RPMI8226 (cell line): ENCODE measurements at regions not wholly inside any gene's neighbourhood (a gene's known extent, or its start where the extent isn't known, plus 50 kb on each side); places are given as distances from the start of the nearest gene placed in this dataset.

Experiments
- DNase-seq: peaks from one replicate; pipeline ENCODE4 v3.0.0-alpha.2; 2015

DNA sequence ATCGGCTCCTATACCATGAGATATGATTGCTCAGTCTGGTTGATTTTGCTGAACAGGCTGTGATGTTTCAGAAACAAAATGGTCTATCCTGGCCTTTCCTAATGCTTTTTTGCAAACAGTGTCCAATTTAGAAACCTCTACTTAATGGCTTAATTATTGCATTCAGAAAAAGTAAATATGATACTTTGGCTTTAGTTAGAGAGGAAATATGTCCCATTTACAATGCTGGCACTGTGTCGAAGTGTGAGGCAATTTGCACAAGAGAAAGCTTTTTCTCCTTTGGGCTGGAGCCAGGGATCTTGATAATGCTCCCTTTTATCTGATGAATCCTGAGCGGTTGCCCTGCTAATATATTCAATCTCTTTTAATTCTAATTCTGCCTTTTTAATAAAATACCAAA is 418.9 kb downstream of the EPHA4 start:
- no peak for DNase-seq

DNA sequence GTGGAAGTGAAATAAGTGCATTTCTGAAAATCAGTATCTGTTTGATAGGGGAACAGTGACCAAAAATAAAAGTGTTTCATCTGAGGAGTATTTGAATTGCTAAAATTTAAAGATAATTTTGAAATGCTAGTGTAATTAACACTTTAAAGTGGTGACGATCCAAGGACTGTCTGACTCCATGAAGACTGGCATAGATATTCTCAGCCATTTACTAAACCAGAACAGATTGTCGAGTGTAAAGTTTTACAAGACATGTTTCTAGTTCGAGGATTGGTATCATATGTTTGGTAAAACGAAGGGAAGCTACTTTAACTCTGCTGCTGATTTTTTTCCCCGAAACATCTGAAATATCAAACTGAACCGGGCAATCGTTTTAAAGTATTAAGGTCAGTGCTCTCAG is 417.9 kb downstream of the EPHA4 start:
- DNase-seq, result no peak

DNA sequence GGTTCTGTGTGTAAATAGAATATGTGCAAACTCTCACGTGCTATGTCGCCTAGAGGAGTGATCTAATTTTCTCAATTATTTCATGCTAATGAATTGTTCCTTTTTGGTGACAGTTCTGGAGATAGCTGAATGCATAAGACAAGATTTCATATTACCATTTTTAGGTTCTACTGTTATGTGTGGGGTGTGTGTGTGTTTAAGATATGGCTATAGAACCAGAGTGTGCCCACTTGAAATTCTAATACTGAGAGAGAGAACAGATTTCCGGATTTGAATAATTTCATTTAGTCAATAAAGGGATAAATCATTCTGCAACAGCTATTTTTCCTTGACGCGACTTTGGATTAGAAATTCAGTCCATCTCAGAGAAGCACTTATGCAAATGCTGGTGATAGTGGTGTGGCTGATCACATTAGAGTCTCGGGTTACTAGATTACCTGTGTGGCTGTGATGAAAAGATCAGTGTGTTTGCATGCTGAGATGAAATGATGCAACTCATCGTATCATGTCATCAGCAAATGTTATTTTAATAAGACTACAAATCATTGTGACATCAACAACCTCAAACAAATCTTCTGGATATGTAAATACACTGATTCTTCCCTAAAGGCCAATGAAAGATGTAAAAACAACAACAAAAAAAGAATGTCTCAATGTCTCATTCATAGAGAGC is 415.9 kb downstream of the EPHA4 start:
- no peak for DNase-seq

DNA sequence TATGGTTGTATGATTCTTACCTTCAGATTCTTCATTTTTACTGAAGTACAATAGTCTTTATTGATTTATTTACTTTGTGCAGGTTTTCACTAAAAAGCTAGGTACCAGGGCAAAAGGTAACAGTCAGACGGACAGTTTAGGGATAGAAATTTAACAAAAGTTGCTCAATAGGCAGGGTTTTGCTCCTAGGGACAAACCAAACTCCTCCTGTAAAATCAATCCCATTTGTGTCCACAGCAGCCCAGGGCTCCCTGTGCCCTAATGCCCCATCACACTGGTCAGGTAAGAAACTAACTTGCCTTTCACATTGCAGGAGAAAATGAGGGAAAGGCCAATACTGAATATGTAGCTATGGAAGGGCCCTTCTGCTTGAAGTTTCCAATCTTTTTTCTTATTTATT is 410.9 kb downstream of the EPHA4 start:
- no peak for DNase-seq

GRCh38 chr2:221166292-221166691 is 405.8 kb downstream of the EPHA4 start:
- DNase-seq, result no peak

GRCh38 chr2:221167561-221167960 is 404.5 kb downstream of the EPHA4 start:
- DNase-seq, result no peak

DNA sequence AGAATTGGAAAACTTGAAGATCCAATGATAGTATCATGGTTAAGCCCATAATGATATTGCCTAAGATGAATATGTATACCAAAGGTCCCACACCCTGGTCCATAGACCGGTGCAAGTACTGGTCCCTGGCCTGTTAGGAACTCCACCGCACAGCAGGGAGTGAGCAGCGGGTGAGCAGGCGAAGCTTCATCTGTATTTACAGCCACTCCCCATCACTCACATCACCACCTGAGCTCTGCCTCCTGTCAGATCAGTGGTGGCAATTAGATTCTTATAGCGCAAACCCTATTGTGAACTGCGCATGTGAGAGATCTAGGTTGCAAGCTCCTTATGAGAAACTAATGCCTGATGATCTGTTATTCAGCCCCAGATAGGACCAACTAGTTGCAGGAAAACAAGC is 402.4 kb downstream of the EPHA4 start:
- no peak for DNase-seq

DNA sequence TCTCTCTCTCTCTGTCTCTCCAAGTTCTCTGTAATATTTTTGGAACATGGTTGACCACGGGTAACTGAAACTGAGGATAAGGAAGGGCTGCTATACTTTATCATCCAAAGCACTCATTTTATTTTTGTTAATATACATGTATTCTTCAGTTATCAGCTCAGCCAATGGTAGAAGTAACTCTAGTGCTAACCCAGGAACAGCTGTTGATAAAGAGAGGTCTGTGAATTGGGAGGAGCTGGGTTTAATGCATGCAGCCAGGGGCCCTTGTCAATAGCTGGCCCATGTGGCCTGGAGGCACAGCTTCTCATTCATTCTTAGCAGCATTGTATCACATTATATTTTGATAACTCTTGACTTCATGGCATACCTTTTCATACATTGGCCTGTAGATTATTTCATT is 401.6 kb downstream of the EPHA4 start:
- DNase-seq, result no peak

GRCh38 chr2:221176667-221177066 is 395.4 kb downstream of the EPHA4 start:
- peak; percentile 9 for DNase-seq

DNA sequence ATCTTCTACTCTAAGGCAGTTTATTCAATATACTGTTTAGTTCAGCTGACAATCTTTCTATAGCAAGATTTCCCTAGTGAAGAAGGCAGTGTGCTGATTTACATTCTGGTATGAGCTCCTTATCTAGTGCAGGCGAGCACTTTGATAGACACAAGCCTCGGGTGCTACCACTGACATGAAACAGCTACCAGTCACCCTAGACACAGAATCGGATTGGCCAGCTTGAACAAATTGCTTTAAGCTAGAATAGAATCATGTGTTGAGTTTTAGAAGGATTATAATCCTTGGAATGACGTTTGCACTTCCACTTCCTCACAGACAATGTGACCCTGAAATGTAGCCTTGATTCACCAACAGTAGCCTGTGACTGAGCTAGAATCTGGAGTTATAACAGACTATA is 394.0 kb downstream of the EPHA4 start:
- no peak for DNase-seq

DNA sequence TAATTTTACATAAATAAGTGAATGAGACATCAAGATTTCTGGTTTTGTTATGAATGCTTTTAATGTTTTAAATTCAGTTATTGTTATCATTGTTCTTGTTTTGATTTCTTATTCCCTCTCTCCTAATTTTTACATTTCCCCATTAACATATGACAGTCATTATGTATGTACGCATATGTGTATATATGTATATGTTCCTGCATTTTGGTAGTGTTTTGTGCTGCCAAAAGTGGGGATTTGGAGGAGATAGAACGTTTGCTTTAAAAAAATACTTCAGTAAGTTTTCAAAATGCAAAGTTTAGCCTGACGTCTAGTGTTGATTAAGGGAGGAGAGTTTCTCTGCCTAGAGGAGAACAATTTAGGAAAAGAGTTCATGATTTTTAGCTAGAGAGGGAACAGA is 385.2 kb downstream of the EPHA4 start:
- DNase-seq, result no peak

DNA sequence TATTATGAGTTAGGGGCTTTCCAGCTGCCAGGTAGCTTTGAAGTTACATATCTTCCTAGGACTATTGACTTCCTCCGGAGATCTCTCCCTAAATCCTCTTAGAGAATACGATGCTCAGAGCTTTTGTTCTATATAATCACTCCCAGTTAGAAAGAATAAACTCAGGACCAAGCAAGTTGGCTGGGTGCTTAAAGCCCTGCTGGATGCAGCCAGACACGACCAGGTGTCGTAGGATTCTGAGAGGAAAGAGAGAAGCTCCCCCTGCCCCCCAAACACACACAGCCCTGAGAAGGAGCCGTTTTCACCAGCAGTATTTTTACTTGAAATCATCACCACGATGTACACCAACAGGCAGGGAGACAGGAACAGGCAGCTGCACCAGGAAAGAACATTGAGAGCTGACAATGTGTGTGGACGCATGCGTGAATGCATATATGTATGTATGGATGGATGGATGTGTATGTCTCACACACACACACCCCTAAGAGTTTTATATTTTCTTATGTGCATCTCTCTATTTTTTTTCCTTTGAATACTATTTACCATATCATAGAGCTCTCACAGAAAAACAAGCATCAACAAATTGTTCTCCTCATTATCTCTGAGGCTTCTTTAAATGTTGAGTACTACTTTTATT is 382.6 kb downstream of the EPHA4 start:
- no peak for DNase-seq

DNA sequence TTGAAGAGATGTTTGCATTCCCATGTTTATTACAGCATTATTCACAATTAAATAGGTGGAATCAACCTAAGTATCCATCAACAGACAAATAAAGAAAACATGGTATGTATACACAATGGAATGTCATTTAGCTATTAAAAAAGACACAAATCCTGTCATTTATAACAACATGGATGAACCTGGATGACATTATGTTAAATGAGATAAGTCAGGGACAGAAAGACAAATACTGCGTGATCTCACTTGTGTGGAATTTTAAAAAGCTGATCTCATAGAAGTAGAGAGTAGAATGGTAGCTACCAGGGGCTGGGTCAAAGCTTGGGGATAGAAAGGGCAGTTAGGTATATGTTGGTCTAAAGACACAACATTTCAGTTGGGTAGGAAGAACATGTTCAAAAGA is 376.3 kb downstream of the EPHA4 start:
- DNase-seq, result no peak

- no peak for DNase-seq
These were observed 374.8 kb downstream of the EPHA4 start for GRCh38 chr2:221197225-221197856.

DNA sequence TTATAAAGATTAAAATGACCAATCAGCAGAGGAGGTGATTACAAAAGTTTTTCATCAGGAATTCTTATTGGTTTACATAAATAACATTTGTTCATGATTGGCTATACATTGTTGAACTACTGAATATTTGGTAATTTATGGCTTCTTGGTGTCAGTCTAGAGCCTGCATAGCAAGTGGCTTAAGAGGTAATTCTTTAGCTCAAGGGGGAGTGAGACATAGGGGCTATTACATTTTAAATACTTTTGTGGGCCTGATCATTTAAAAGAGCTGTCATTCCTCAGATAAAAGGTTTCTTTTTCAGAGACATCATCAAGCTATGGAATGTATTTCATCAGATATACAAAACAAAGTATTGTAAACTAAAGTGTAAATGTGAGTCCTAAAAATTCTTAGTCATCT is 373.8 kb downstream of the EPHA4 start:
- DNase-seq, result no peak

GRCh38 chr2:221200184-221200839 is 371.8 kb downstream of the EPHA4 start:
- no peak for DNase-seq

- no peak for DNase-seq
These were observed 369.7 kb downstream of the EPHA4 start for GRCh38 chr2:221202431-221202830.

DNA sequence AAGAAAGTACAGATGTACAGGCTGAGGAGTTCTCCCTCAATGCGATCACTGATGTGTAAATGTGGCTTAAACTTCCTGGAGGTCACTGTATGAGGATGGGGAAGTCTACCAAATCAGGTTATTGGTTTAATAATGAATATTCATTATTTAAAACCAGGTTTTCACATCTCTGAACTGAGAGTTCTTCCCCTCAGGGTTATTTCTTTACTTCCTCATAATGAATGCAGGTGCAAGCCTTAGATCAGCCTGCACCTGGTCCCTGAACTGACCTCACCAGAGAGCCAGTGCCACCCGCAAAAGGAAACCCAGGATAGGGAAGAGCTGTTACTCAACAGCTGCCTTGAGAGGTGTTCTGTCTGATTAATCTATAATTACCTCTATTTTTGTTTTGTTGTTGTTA is 369.0 kb downstream of the EPHA4 start:
- peak; percentile 80 for DNase-seq

DNA sequence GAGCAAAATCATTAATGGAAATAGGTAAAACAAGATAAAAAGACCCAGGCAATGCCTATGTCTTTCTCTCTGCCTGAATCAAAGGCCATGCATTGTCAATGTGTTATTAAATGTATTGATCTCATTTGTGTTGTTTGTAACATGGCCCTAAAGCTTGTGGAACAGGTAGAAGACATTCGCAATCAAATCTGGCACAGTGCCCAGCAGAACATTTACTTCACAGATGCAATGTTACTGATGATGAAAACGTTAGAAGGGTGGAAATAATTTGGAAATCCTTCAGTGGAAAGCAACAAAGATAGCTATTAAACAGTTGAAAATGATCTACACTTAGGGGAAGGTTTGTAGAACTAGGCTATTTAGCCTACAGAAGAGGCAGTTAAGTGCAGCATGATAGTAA is 368.2 kb downstream of the EPHA4 start:
- peak; percentile 78 for DNase-seq

DNA sequence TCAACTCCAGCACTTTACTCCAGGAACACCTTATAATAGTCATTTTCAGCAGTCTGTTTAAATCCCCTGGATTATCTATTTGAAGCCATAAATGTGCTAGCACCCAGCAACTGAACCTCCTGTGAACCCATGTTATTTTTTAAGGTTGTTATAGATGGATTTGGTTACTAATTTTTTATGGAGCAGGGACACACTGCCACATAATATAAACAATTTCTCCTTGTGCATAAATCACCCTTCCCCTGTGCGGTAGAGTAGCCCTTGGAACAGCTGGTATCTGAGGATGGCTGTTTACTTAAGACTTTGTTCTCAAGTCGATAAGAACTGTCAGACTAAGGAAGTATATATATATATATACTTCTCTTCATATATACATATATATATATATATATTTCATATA is 367.4 kb downstream of the EPHA4 start:
- DNase-seq, result no peak

GRCh38 chr2:221205103-221205673 is 366.9 kb downstream of the EPHA4 start:
- no peak for DNase-seq

DNA sequence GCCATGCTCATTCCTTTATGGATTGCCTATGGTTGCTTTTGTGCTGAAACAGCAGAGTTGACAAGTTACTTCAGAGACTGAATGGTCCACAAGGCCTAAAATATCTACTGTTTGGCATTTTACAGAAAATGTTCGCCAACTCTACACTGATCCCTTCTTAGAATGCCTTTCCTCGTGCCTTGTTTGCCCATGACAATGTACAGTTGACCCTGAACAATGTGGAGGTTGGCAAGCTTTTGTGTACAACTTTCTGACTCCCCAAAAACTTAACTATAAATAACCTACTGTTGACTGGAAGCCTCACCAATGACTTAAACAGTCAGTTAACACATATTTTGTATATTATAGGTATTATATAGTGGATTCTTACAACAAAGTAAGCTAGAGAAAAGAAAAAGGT is 361.4 kb downstream of the EPHA4 start:
- no peak for DNase-seq

GRCh38 chr2:221211653-221212052 is 360.5 kb downstream of the EPHA4 start:
- DNase-seq, result no peak

GRCh38 chr2:221212105-221212504 is 360.0 kb downstream of the EPHA4 start:
- no peak for DNase-seq
